ENCODE measurements at regions not wholly inside any gene's neighbourhood (a gene's known extent, or its start where the extent isn't known, plus 50 kb on each side); places are given as distances from the start of the nearest gene placed in this dataset.
"Not testable (repeated sequence)": the region's sequence is repeated elsewhere in the genome, so short reads cannot be mapped to it uniquely, and the experiment has no call there.

DNA sequence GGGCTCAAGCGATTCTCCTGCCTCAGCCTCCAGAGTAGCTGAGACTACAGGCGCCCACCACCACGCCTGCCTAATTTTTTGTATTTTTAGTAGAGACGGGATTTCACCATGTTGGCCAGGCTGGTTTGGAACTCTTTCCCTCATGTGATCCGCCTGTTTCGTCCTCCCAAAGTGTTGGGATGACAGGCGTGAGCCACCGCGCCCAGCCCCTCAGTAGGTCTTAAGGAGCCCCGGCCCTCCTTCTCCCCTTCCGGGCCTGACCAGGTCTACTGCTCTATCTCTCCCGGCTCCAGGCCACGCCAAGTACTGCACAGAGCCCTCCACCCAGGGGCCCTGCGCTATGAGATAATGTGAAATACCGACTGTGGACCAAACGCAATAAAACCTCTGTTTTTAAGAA is 785.5 kb downstream of the FOXD4L5 start:
- DNase-seq (ENCODE audit: insufficient read length, low spot score); FAIRE-seq: not testable (repeated sequence)

DNA sequence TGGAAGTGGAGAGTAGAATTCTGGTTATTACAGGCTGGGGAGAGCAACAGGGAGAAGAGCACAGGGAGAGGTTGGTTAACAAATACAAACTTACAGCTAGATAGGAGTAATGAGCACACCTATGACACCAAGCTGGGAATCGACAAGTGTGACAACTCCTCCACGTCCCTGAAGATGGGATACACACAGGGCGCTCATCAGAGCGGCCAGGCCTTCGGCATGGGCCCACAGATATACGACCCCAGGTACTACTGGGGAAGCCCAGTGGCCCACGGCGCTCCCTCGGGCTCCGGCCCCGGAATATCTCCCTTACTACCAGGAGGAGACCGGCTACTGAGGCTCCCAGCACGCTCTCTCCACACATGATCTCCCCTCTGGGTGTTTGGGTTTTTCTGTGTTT is 786.6 kb downstream of the FOXD4L5 start:
- FAIRE-seq; DNase-seq (ENCODE audit: insufficient read length, low spot score): not testable (repeated sequence)

DNA sequence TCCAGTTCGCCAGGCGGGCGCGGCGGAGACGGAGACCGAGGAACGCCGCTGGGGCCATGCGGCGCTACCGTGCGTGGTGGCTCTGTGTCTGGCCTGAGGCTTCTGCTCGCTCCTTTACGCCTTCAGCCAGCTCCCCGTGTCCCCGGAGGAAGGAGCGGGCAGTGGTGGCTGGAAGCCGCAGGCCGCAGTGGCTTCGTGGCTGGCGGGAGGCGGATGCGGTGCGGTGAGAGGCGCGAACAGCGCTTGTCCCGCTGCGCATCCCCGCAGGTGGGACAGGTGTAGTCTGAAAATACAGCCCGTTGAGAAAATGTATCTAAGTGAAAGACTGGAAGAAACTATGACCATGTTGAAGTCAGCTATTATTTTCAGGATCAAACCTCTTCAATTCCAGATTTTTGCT is 796.5 kb downstream of the FOXD4L5 start:
- not testable (repeated sequence) for FAIRE-seq; DNase-seq (ENCODE audit: insufficient read length, low spot score)

DNA sequence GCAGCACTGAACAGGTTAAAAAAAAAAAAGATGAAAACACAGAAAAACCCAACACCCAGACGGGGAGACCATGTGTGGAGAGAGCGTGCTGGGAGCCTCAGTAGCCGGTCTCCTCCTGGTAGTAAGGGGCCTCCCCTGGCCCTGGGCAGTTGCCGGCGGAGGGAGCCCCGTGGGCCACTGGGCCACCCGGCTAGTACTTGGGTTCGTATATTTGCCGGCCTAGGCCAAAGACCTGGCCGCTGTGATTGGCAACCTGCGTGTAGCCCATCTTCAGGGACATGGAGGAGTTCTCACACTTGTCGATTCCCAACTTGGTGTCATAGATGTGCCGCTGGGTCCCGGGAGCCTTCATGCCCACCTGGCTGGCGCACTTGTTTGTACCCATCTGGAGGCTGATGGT is 798.9 kb downstream of the FOXD4L5 start:
- not testable (repeated sequence) for FAIRE-seq; DNase-seq (ENCODE audit: insufficient read length, low spot score)

DNA sequence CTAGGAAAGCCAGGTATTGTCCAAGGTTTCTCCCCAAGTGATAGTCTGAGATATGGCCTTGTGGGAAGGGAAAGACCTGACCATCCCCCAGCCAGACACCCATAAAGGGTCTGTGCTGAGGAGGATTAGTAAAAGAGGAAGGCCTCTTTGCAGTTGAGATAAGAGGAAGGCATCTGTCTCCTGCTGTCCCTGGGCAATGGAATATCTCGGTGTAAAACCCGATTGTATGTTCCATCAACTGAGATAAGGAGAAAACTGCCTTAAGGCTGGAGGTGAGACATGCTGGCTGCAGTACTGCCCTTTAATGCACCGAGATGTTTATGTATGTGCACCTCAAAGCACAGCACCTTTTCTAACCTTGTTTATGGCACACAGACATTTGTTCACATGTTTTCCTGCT is 805.9 kb downstream of the FOXD4L5 start:
- not testable (repeated sequence) for FAIRE-seq

DNA sequence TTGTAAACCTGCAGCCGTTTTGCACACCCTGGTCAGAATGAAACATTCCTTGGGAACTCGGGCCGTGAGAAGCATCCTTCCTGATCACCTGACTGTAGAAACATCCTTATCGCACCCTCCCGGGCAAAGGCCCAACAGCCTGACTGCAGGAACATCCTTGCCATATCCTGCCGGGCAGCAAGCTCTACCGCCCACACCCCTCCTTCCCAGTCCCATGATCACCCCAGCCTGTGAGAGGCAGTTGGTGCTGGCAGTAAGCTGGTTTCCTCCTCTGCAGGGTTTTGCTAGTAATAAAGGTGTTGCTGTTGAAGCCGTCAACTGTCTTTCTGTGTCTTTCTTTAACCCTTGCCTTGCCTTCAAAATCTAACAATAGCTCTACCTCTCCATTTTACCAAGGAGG is 816.1 kb downstream of the FOXD4L5 start:
- DNase-seq (ENCODE audit: insufficient read length, low spot score); FAIRE-seq: not testable (repeated sequence)

More for the DNA sequence above, 805.9 kb downstream of the FOXD4L5 start:
- DNase-seq (ENCODE audit: insufficient read length, low spot score): not testable (repeated sequence)

DNA sequence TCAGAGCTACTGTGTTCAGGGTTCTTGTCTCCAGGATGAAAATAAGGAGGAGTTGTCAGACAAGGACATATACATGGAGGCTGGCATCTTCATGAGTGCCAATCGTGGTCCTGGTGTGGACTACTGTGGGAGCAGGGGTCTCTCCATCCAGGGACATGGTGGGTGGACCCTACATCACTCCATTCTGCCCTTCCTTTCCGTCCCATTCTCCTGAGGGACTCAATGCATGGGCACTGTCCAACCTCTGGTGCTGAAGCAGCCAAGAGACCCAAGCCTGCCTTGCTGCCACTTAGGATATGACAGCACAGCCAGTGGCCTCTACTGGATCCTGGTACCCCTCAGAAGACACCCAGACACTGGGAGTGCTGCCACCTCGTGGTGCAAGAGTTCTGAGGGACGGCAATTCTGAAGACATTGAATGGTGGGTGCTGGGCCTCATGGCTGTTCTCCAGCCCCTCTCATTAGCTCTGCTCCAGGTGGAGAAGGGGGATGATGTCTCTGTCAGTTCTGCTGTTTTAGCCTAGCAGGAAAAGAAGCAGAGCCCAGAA is 818.9 kb downstream of the FOXD4L5 start:
- FAIRE-seq; DNase-seq (ENCODE audit: insufficient read length, low spot score): not testable (repeated sequence)

DNA sequence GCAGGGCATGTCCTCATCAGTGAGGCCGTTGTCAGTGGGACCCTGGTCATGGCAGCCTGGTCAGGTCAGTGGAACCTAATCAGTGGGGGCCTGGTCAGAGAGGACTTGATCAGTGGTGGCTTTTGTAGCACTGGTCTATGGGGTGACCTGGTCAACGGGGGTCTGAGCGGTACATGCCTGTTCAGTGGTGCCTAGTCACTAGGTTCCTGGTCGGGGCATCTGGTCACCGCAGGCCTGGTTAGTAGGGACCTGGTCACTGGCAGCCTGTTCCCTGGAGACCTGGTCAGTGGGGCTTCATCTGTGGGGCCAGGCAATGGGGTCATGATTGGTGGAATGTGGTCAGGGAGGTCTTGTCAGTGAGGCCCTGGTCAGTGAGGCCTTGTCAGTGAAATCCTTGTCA is 823.1 kb downstream of the FOXD4L5 start:
- FAIRE-seq; DNase-seq (ENCODE audit: insufficient read length, low spot score): not testable (repeated sequence)

DNA sequence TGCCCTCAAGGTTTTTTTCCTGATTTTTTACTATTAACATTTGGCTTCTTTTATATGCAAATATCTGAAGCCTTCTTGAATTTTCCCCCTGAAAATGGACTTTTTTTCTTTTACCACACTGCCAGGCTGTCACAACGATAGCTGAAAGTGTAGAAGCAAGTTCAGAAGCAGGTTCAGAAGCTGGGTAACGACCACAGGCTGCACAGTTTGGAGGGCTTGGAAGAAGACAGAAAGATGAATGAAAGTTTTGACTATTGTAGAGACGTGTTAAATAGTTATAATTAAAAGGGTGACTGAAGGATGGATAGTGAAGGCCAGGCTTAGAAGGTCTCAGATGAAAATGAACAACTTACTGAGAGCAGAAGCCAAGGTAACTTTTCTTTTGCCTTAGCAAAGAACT is 826.4 kb downstream of the FOXD4L5 start:
- FAIRE-seq; DNase-seq (ENCODE audit: insufficient read length, low spot score): not testable (repeated sequence)

DNA sequence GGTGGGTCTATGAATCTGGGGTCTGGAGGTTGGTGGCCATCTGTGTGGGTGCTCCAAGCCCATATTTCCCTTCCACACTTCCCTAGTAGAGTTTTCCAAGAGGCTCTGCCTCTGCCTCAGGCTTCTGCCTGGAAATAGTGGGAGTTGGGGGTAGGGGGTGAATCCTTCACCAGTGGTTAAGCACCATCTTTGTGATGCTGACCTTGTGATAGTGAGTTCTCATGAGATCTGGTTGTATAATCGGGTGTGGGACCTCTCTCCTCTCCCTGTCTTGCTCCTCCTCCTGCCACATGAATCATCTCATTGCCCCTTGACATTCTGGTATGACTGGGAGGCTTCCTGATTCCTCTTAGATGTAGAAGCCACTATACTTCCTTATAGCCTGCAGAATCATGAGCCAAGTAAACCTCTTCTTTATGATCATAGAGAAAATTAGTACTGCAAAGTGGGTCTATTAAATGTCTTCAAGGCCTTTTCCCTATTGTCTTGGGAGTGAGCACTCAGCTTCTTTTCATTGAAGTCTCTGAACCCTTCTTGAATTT is 829.8 kb downstream of the FOXD4L5 start:
- FAIRE-seq; DNase-seq (ENCODE audit: insufficient read length, low spot score): not testable (repeated sequence)

DNA sequence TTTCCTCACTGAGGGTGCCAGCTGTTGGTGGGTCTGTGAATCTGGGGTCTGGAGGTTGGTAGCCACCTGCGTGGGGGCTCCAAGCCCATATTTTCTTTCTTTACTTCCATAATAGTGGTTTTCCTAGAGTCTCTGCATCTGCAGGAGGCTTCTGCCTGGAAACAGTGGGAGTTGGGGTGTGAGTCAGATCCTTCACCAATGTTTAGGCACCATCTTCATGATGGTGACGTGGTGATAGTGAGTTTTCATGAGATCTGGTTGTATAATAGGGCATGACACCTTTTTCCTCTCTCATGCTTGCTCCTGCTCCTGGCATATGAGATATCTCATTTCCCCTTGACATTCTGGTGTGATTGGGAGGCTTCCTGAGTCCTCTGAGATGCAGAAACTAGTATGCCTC is 832.9 kb downstream of the FOXD4L5 start:
- DNase-seq (ENCODE audit: insufficient read length, low spot score): peak; percentile 0
- not testable (repeated sequence) for FAIRE-seq

DNA sequence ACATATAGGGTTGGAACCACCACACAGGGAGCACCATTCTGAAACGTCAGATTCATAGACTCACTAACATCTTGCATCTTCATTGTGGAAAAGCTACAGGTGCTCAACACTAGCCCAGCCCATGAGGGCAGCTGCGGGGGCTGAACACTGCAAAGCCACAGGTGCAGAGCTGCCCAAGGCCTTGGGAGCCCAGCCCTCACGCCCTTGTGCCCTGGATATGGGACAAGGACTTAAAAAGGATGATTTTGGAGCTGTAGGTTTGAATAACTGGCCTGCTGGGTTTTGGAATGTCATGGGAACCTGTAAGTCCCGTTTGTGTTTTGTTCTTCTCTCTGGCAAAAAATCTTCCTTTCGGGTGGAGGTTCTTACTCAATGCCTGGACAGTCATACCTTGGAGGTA is 834.4 kb downstream of the FOXD4L5 start:
- not testable (repeated sequence) for FAIRE-seq; DNase-seq (ENCODE audit: insufficient read length, low spot score)

DNA sequence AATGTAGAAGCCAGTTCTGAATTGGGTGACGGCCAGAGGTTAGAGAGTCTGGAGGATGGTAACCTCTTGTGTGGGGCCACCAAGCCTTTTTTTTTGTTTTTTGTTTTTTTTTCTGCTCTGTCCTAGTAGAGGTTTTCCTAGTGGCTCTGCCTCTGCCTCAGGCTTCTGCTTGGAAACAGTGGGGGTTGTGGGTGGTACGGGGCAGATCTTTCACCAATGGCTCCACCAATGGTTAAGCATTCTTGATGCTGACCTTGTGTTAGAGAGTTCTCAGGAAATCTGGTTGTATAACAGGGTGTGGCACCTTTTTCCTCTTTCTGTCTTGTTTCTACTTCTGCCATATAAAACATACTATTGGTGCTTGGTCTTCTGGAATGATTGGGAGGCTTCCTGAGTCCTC is 836.0 kb downstream of the FOXD4L5 start:
- FAIRE-seq; DNase-seq (ENCODE audit: insufficient read length, low spot score): not testable (repeated sequence)

DNA sequence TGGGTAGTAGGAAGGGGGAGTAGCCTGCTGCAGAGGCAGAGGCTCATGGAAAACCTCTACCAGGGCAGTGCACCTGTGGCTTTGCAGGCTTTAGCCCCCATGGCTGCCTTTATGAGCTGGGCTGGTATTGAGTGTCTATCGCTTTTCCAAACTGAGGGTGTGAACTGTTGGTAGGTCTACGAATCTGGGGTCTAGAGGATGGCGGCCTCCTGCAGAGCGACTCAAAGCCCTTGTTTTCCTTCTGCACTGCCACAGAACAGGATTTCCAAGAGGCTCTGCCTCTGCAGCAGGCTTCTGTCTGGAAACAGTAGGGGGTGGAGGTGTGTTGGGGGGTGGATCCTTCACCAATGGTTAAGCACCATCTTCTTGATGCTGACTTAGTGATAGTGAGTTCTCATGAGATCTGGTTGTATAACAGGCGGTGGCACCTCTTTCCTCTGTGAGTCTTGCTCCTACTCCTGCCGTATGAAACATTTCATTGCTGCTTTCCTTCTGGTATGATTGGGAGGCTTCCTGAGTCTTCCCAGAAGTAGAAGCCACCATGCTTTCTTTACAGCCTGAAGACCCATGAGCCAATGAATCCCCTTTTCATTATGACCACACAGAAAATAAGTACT is 840.0 kb downstream of the FOXD4L5 start:
- FAIRE-seq; DNase-seq (ENCODE audit: insufficient read length, low spot score): not testable (repeated sequence)

DNA sequence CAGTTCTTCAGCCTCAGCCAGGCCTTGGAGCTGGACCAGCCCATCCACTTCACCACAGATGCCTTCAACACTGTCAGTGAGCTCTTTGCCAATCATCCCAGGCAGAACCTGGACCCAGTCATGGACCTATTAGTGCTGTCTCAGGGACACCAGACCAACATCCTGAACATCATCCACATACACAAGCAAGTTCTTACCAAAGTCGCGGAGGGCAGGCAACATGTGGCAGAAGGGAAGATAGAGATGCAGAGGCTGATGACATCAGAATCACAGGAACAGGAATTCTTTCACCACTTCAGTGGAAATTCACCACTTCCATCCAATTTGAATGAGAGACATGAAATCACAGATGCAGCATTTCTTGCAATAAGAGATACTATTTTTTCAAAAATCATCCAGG is 845.3 kb downstream of the FOXD4L5 start:
- not testable (repeated sequence) for DNase-seq (ENCODE audit: insufficient read length, low spot score); FAIRE-seq
